Tibial nerve (tissue), 4 donors: ENCODE measurements at regions not wholly inside any gene's neighbourhood (a gene's known extent, or its start where the extent isn't known, plus 50 kb on each side); places are given as distances from the start of the nearest gene placed in this dataset.

Experiments
- DNase-seq, 2 donors: peaks; one replicate each; pipeline ENCODE4 v3.0.0-alpha.2; 2019; ENCODE audit warnings: low spot score in 2 of 2
- H3K27ac ChIP-seq, 4 donors: fragments of 200-600 bp; sonication (generic) in 3 of 4; one replicate each; pipeline ENCODE4 v1.5.1; 2017 to 2019; ENCODE audit warnings: mild to moderate bottlenecking in 1 of 4
- H3K27me3 ChIP-seq, 2 donors: fragments of 200-600 bp; sonication (generic) in 1 of 2; one replicate each; pipeline versions ENCODE4 v1.5.1 to v1.6.0; 2017 to 2019
- H3K36me3 ChIP-seq, 3 donors: fragments of 200-600 bp; sonication (generic); one replicate each; pipeline ENCODE4 v1.5.1; 2018 to 2019
- H3K4me1 ChIP-seq, 4 donors: fragments of 200-600 bp; sonication (generic) in 3 of 4; one replicate each; pipeline ENCODE4 v1.5.1; 2017 to 2019
- H3K4me3 ChIP-seq, 4 donors: fragments of 200-600 bp; sonication (generic) in 3 of 4; one replicate each; pipeline ENCODE4 v1.5.1; 2017 to 2019; ENCODE audit warnings: mild to moderate bottlenecking in 1 of 4, moderate library complexity in 1 of 4
- H3K9me3 ChIP-seq, 4 donors: fragments of 200-600 bp; sonication (generic) in 3 of 4; one replicate each; pipeline ENCODE4 v1.5.1; 2017 to 2019
- CTCF ChIP-seq, 5 experiments: fragments of 200-600 bp in 3 of 5; fragments of 450-650 bp in 2 of 5; sonication (generic) in 3 of 5; IDR thresholded peaks; one replicate each; pipeline ENCODE4 v1.5.1; 2016 to 2019; ENCODE audit warnings: antibody characterized with exemption in 5 of 5, mild to moderate bottlenecking in 3 of 5, moderate library complexity in 2 of 5
- EP300 ChIP-seq, 2 donors: sonication (generic); formaldehyde crosslinking; IDR thresholded peaks; one replicate each; pipeline ENCODE4 v1.6.1; 2017; ENCODE audit warnings: antibody characterized with exemption in 2 of 2, mild to moderate bottlenecking in 1 of 2
- POLR2A ChIP-seq, 2 donors: fragments of 450-650 bp; IDR thresholded peaks; one replicate each; pipeline ENCODE4 v1.6.1; 2017; ENCODE audit warnings: antibody characterized with exemption in 2 of 2, mild to moderate bottlenecking in 2 of 2, moderate library complexity in 2 of 2
- WGBS, 2 donors: methylation state at CpG; one replicate each; pipeline ENCODE4 v1.1.5; 2018; 5-methylcytosine and 5-hydroxymethylcytosine counted together

- WGBS, 2 donors, result 35 to 38% methylated on average over 8 of the region's 8 CpGs
- no peaks in the 10 kb centered on the region for H3K36me3 ChIP-seq
- no peaks in the 10 kb centered on the region for H3K9me3 ChIP-seq
- TF ChIP-seq CTCF (IDR thresholded peaks at IDR 0.05) (peak; percentile 66 to 76 (median 75)), POLR2A (IDR thresholded peaks at IDR 0.05) (no peak), EP300 (IDR thresholded peaks at IDR 0.05) (peak; percentile 28 to 42)
- H3K4me1 ChIP-seq, result peaks cover 0 to 24% (median 7%) of the 10 kb centered on the region in 4 donors
- H3K27me3 ChIP-seq, result no peaks in the 10 kb centered on the region
- peak overlapping the region in 2 of 4 donors; percentile 53 to 71 for H3K27ac ChIP-seq
- no peak overlapping the region for H3K4me3 ChIP-seq
- peak; percentile 54 to 63 for DNase-seq
Measured at GRCh38 chr4:100093091-100093866, 97.0 kb downstream of the DDIT4L start.

- Histone ChIP-seq H3K27ac (no peak overlapping the region), H3K9me3 (no peaks in the 10 kb centered on the region), H3K4me1 (no peaks in the 10 kb centered on the region), H3K27me3 (no peaks in the 10 kb centered on the region), H3K36me3 (no peaks in the 10 kb centered on the region), H3K4me3 (no peak overlapping the region)
- TF ChIP-seq POLR2A (IDR thresholded peaks at IDR 0.05) (no peak), EP300 (IDR thresholded peaks at IDR 0.05) (no peak), CTCF (IDR thresholded peaks at IDR 0.05) (no peak)
- 24 to 42% methylated on average over 3 of the region's 3 CpGs for WGBS, 2 donors
- no peak for DNase-seq
Measured at GRCh38 chr4:100087743-100088142, 102.5 kb downstream of the DDIT4L start.

- H3K36me3 ChIP-seq, result no peaks in the 10 kb centered on the region
- H3K27ac ChIP-seq, result no peak overlapping the region
- TF ChIP-seq POLR2A (IDR thresholded peaks at IDR 0.05) (no peak), CTCF (IDR thresholded peaks at IDR 0.05) (no peak), EP300 (IDR thresholded peaks at IDR 0.05) (no peak)
- no peak for DNase-seq
- H3K9me3 ChIP-seq, result no peaks in the 10 kb centered on the region
- no peaks in the 10 kb centered on the region for H3K4me1 ChIP-seq
- 71 to 72% methylated on average over 6 of the region's 6 CpGs for WGBS, 2 donors
- no peak overlapping the region for H3K4me3 ChIP-seq
- no peaks in the 10 kb centered on the region for H3K27me3 ChIP-seq
Measured at GRCh38 chr4:100086766-100087431, 103.4 kb downstream of the DDIT4L start.

GRCh38 chr4:100084892-100085291 is 105.4 kb downstream of the DDIT4L start:
- Histone ChIP-seq H3K4me3 (no peak overlapping the region), H3K36me3 (no peaks in the 10 kb centered on the region), H3K27ac (no peak overlapping the region), H3K4me1 (no peaks in the 10 kb centered on the region), H3K9me3 (no peaks in the 10 kb centered on the region), H3K27me3 (no peaks in the 10 kb centered on the region)
- DNase-seq, result no peak
- no peak for TF ChIP-seq CTCF (IDR thresholded peaks at IDR 0.05)
- no peak for TF ChIP-seq EP300 (IDR thresholded peaks at IDR 0.05)
- TF ChIP-seq POLR2A (IDR thresholded peaks at IDR 0.05), result no peak
- 58 to 69% methylated on average over 1 of the region's 1 CpG for WGBS, 2 donors

- Histone ChIP-seq H3K27ac (no peak overlapping the region), H3K27me3 (no peaks in the 10 kb centered on the region), H3K36me3 (no peaks in the 10 kb centered on the region), H3K9me3 (no peaks in the 10 kb centered on the region), H3K4me3 (no peak overlapping the region), H3K4me1 (no peaks in the 10 kb centered on the region)
- no peak for DNase-seq
- TF ChIP-seq CTCF (IDR thresholded peaks at IDR 0.05) (no peak), EP300 (IDR thresholded peaks at IDR 0.05) (no peak), POLR2A (IDR thresholded peaks at IDR 0.05) (no peak)
Measured at GRCh38 chr4:100083289-100083688, 107.0 kb downstream of the DDIT4L start.
